ENCODE measurements at regions not wholly inside any gene's neighbourhood (a gene's known extent, or its start where the extent isn't known, plus 50 kb on each side); places are given as distances from the start of the nearest gene placed in this dataset.
"Not testable (repeated sequence)": the region's sequence is repeated elsewhere in the genome, so short reads cannot be mapped to it uniquely, and the experiment has no call there.

GRCh38 chr11:42873800-42874405, 437.9 kb upstream of the API5 start:
- H3K4me3 Mint-ChIP-seq; H3K36me3 Mint-ChIP-seq (ENCODE audit: low read depth); intact Hi-C loops (cut with micrococcal nuclease); H3K9me3 Mint-ChIP-seq; H3K4me1 Mint-ChIP-seq (ENCODE audit: low read depth); DNase-seq; CTCF ChIA-PET; H3K27ac Mint-ChIP-seq; H3K27me3 Mint-ChIP-seq (ENCODE audit: low read depth): not testable (repeated sequence)

GRCh38 chr11:42881335-42881734, 430.5 kb upstream of the API5 start:
- H3K36me3 Mint-ChIP-seq (ENCODE audit: low read depth); H3K27ac Mint-ChIP-seq; intact Hi-C loops (cut with micrococcal nuclease); H3K9me3 Mint-ChIP-seq; H3K4me1 Mint-ChIP-seq (ENCODE audit: low read depth); DNase-seq; H3K4me3 Mint-ChIP-seq; CTCF ChIA-PET; H3K27me3 Mint-ChIP-seq (ENCODE audit: low read depth): not testable (repeated sequence)

- peaks cover 10% of the 10 kb centered on the region for H3K9me3 Mint-ChIP-seq
- CTCF ChIA-PET = no interaction called here
- intact Hi-C loops (cut with micrococcal nuclease) = no loop called here
- H3K27ac Mint-ChIP-seq = no peak overlapping the region
- DNase-seq = no peak
- no peaks in the 10 kb centered on the region for H3K4me1 Mint-ChIP-seq (ENCODE audit: low read depth)
- H3K36me3 Mint-ChIP-seq (ENCODE audit: low read depth) = no peaks in the 10 kb centered on the region
- H3K4me3 Mint-ChIP-seq = no peak overlapping the region
- H3K27me3 Mint-ChIP-seq (ENCODE audit: low read depth) = no peaks in the 10 kb centered on the region
These were observed 421.0 kb upstream of the API5 start for GRCh38 chr11:42890773-42891172.

GRCh38 chr11:42901084-42901483, 410.7 kb upstream of the API5 start:
- intact Hi-C loops (cut with micrococcal nuclease) = no loop called here
- Mint-ChIP-seq H3K4me3 (no peak overlapping the region), H3K4me1 (ENCODE audit: low read depth) (no peaks in the 10 kb centered on the region), H3K36me3 (ENCODE audit: low read depth) (no peaks in the 10 kb centered on the region), H3K27ac (no peak overlapping the region), H3K9me3 (peaks cover 4% of the 10 kb centered on the region), H3K27me3 (ENCODE audit: low read depth) (no peaks in the 10 kb centered on the region)
- CTCF ChIA-PET = no interaction called here
- DNase-seq = no peak

- no peak overlapping the region for H3K4me3 Mint-ChIP-seq
- CTCF ChIA-PET = no interaction called here
These were observed 405.6 kb upstream of the API5 start for GRCh38 chr11:42906226-42906625.

GRCh38 chr11:42913731-42914130, 398.1 kb upstream of the API5 start:
- Mint-ChIP-seq H3K4me1 (ENCODE audit: low read depth) (no peaks in the 10 kb centered on the region), H3K4me3 (no peak overlapping the region), H3K36me3 (ENCODE audit: low read depth) (no peaks in the 10 kb centered on the region), H3K9me3 (peaks cover 17% of the 10 kb centered on the region), H3K27ac (no peak overlapping the region), H3K27me3 (ENCODE audit: low read depth) (no peaks in the 10 kb centered on the region)
- CTCF ChIA-PET = no interaction called here
- intact Hi-C loops (cut with micrococcal nuclease) = no loop called here
- no peak for DNase-seq

More at GRCh38 chr11:42906226-42906625, 405.6 kb upstream of the API5 start:
- intact Hi-C loops (cut with micrococcal nuclease) = no loop called here
- peaks cover 8% of the 10 kb centered on the region for H3K9me3 Mint-ChIP-seq
- H3K4me1 Mint-ChIP-seq (ENCODE audit: low read depth) = no peaks in the 10 kb centered on the region
- no peaks in the 10 kb centered on the region for H3K36me3 Mint-ChIP-seq (ENCODE audit: low read depth)
- no peak overlapping the region for H3K27ac Mint-ChIP-seq
- no peaks in the 10 kb centered on the region for H3K27me3 Mint-ChIP-seq (ENCODE audit: low read depth)
- no peak for DNase-seq

GRCh38 chr11:42923651-42924050, 388.1 kb upstream of the API5 start:
- H3K36me3 Mint-ChIP-seq (ENCODE audit: low read depth) = no peaks in the 10 kb centered on the region
- H3K4me3 Mint-ChIP-seq = no peak overlapping the region
- no peak for DNase-seq
- intact Hi-C loops (cut with micrococcal nuclease) = no loop called here
- CTCF ChIA-PET = no interaction called here
- H3K27me3 Mint-ChIP-seq (ENCODE audit: low read depth) = no peaks in the 10 kb centered on the region
- H3K27ac Mint-ChIP-seq = no peak overlapping the region
- H3K4me1 Mint-ChIP-seq (ENCODE audit: low read depth) = no peaks in the 10 kb centered on the region
- peaks cover 6% of the 10 kb centered on the region for H3K9me3 Mint-ChIP-seq

GRCh38 chr11:42925916-42926315, 385.9 kb upstream of the API5 start:
- H3K27ac Mint-ChIP-seq = no peak overlapping the region
- DNase-seq = no peak
- H3K27me3 Mint-ChIP-seq (ENCODE audit: low read depth) = no peaks in the 10 kb centered on the region
- no peaks in the 10 kb centered on the region for H3K9me3 Mint-ChIP-seq
- CTCF ChIA-PET = no interaction called here
- H3K4me3 Mint-ChIP-seq = no peak overlapping the region
- H3K4me1 Mint-ChIP-seq (ENCODE audit: low read depth) = no peaks in the 10 kb centered on the region
- intact Hi-C loops (cut with micrococcal nuclease) = no loop called here
- no peaks in the 10 kb centered on the region for H3K36me3 Mint-ChIP-seq (ENCODE audit: low read depth)

- Mint-ChIP-seq H3K27ac (no peak overlapping the region), H3K36me3 (ENCODE audit: low read depth) (no peaks in the 10 kb centered on the region), H3K27me3 (ENCODE audit: low read depth) (no peaks in the 10 kb centered on the region), H3K4me1 (ENCODE audit: low read depth) (no peaks in the 10 kb centered on the region), H3K9me3 (peaks cover 5% of the 10 kb centered on the region), H3K4me3 (no peak overlapping the region)
- CTCF ChIA-PET = no interaction called here
- intact Hi-C loops (cut with micrococcal nuclease) = no loop called here
- no peak for DNase-seq
These were observed 364.4 kb upstream of the API5 start for GRCh38 chr11:42947405-42947804.

- DNase-seq; H3K36me3 Mint-ChIP-seq (ENCODE audit: low read depth); H3K9me3 Mint-ChIP-seq; H3K27me3 Mint-ChIP-seq (ENCODE audit: low read depth); CTCF ChIA-PET; H3K27ac Mint-ChIP-seq; H3K4me3 Mint-ChIP-seq; intact Hi-C loops (cut with micrococcal nuclease); H3K4me1 Mint-ChIP-seq (ENCODE audit: low read depth): not testable (repeated sequence)
These were observed 361.9 kb upstream of the API5 start for GRCh38 chr11:42949738-42950376.

GRCh38 chr11:42951266-42951665, 360.5 kb upstream of the API5 start:
- CTCF ChIA-PET = no interaction called here
- H3K9me3 Mint-ChIP-seq = peaks cover 7% of the 10 kb centered on the region
- intact Hi-C loops (cut with micrococcal nuclease) = no loop called here

GRCh38 chr11:42957831-42958230, 354.0 kb upstream of the API5 start:
- no peak overlapping the region for H3K27ac Mint-ChIP-seq
- CTCF ChIA-PET = no interaction called here
- H3K27me3 Mint-ChIP-seq (ENCODE audit: low read depth) = no peaks in the 10 kb centered on the region
- DNase-seq = no peak
- H3K4me1 Mint-ChIP-seq (ENCODE audit: low read depth) = no peaks in the 10 kb centered on the region
- no peak overlapping the region for H3K4me3 Mint-ChIP-seq
- intact Hi-C loops (cut with micrococcal nuclease) = no loop called here
- no peaks in the 10 kb centered on the region for H3K36me3 Mint-ChIP-seq (ENCODE audit: low read depth)
- peaks cover 2% of the 10 kb centered on the region for H3K9me3 Mint-ChIP-seq

More at GRCh38 chr11:42951266-42951665, 360.5 kb upstream of the API5 start:
- Mint-ChIP-seq H3K4me3 (no peak overlapping the region), H3K27me3 (ENCODE audit: low read depth) (no peaks in the 10 kb centered on the region), H3K36me3 (ENCODE audit: low read depth) (no peaks in the 10 kb centered on the region), H3K4me1 (ENCODE audit: low read depth) (no peaks in the 10 kb centered on the region), H3K27ac (no peak overlapping the region)
- no peak for DNase-seq

GRCh38 chr11:42958635-42959034, 353.2 kb upstream of the API5 start:
- Mint-ChIP-seq H3K36me3 (ENCODE audit: low read depth) (no peaks in the 10 kb centered on the region), H3K9me3 (peaks cover 2% of the 10 kb centered on the region), H3K27ac (no peak overlapping the region), H3K27me3 (ENCODE audit: low read depth) (no peaks in the 10 kb centered on the region), H3K4me3 (no peak overlapping the region), H3K4me1 (ENCODE audit: low read depth) (no peaks in the 10 kb centered on the region)
- DNase-seq = no peak
- CTCF ChIA-PET = no interaction called here
- intact Hi-C loops (cut with micrococcal nuclease) = no loop called here
